ENCODE measurements at regions not wholly inside any gene's neighbourhood (a gene's known extent, or its start where the extent isn't known, plus 50 kb on each side); places are given as distances from the start of the nearest gene placed in this dataset.
"Not testable (repeated sequence)": the region's sequence is repeated elsewhere in the genome, so short reads cannot be mapped to it uniquely, and the experiment has no call there.

DNA sequence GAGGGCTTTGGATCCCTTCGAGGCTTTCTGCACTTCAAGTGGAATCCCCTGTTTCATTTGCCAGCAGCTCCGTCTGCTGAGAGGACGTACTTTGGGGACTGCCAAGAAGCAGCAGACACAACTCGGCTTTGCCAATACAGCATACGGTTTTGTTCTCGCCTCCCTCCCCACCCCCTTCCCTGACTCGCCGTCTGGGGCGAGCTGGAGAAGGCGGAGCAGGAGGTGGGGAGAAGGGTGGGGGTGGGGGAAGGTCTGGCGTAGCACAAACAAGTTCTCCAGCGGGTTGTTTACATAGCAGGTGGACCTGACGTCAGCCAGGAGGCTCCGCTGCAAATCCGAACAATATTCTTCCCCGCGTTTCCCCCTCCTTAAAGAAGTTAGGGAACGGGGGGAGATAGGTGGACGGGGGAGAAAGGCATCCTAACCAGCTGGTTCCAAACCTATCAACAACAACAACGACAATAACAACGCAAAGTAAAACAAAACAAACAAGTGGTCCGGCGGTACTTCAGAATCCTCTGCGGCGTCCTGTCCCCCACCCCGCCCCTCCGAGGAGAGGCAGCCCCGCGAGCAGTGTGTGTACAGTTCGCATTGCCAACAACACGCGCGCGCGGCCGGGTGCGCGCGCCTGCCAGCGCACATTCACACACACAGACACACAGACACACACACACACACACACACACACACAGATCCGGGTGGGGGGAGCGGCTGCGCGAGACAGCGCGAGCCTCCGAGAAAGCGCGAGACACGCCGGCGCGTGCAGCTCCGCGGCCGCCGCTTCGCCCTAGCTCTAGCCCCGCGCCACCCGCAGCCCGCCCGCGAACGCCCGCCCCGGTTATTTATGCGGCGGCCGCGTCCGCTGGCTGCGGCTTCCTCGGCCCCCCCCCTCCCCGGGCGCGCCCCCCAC, 167.0 kb upstream of the PPP1R3A start:
- peak; percentile 64 for ATAC-seq
- peak; percentile 58 for DNase-seq
- CTCF ChIA-PET: no interaction called here
- Mint-ChIP-seq H3K27ac (peak overlapping the region; percentile 72), H3K36me3 (peaks cover 1% of the 10 kb centered on the region), H3K27me3 (peaks cover 82% of the 10 kb centered on the region), H3K4me3 (peak overlapping the region; percentile 77), H3K9me3 (ENCODE audit: low read depth) (no peaks in the 10 kb centered on the region), H3K4me1 (peaks cover 42% of the 10 kb centered on the region)

DNA sequence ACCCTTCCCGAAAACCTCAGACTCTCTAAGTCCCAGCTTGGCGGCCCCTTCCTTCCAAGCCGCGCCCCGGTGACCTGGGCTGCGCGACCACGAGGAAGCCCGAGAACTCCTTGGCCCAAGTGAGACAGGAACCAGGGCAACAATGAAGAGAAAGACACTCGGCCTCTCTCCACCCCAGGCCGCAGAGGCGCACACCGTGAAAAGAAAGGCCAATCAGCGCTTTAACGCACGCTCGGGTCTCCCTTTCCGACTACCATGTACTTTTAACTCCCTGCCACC, 166.4 kb upstream of the PPP1R3A start:
- ATAC-seq: peak; percentile 20
- Mint-ChIP-seq H3K27ac (peak overlapping the region; percentile 62), H3K27me3 (peaks cover 85% of the 10 kb centered on the region), H3K4me1 (peaks cover 42% of the 10 kb centered on the region), H3K9me3 (ENCODE audit: low read depth) (no peaks in the 10 kb centered on the region), H3K36me3 (peaks cover 1% of the 10 kb centered on the region), H3K4me3 (peak overlapping the region; percentile 77)
- CTCF ChIA-PET: no interaction called here
- no peak for DNase-seq

DNA sequence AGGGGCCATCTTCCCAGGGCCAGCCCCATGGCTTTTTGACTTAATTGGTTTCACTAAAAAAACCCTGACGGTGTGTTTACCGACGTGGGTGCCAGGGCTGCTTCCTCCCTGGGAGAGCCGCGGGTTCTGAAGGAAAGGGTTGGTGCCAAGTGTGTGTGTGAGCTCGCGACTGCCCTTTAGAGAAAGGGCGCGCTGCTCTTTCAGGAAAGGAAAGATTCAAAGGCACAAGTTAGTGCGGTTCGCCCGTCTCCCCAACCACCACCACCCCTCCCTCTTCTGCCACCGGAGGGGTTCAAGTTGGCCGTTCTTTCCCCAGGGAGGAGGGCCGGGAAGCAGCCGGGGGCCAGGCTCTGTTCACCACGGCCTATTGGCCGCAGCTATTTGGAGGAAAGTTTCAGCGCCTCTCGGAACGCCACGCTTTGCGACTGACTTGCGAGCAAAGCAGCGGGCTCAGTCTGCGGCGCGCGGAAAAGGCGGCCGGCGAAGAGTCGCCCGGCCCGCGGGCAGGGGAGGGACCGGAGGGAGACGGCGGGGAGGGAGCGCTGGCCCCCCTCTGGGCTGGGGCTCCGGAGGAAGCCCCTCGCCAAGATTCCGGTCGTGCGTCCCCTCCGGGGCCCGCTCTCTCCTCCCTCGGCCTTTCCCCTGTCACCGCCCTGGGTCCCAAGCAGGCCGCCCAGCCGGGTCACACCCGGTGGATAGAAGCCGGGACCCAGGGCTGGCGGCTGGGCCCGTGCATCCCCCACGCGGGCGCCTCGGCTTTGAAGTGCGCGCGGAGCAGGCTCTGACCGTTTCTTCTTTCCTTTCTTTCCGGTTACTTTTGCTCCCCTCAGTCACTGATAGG, 165.9 kb upstream of the PPP1R3A start:
- ATAC-seq: peak; percentile 18
- Mint-ChIP-seq H3K27me3 (peaks cover 84% of the 10 kb centered on the region), H3K36me3 (peaks cover 1% of the 10 kb centered on the region), H3K4me1 (peaks cover 42% of the 10 kb centered on the region), H3K9me3 (ENCODE audit: low read depth) (no peaks in the 10 kb centered on the region), H3K4me3 (peak overlapping the region; percentile 77), H3K27ac (peak overlapping the region; percentile 62)
- DNase-seq: peak; percentile 39
- CTCF ChIA-PET: no interaction called here

GRCh38 chr7:114084002-114084471, 165.2 kb upstream of the PPP1R3A start:
- Mint-ChIP-seq H3K36me3 (peaks cover 1% of the 10 kb centered on the region), H3K27ac (peak overlapping the region; percentile 36), H3K4me1 (peaks cover 42% of the 10 kb centered on the region), H3K4me3 (peak overlapping the region; percentile 56), H3K9me3 (ENCODE audit: low read depth) (no peaks in the 10 kb centered on the region), H3K27me3 (peaks cover 86% of the 10 kb centered on the region)
- no peak for DNase-seq
- ATAC-seq: no peak
- CTCF ChIA-PET: no interaction called here

GRCh38 chr7:114083166-114084001, 164.6 kb upstream of the PPP1R3A start:
- Mint-ChIP-seq H3K4me3 (peak overlapping the region; percentile 56), H3K4me1 (peaks cover 42% of the 10 kb centered on the region), H3K27ac (no peak overlapping the region), H3K36me3 (peaks cover 1% of the 10 kb centered on the region), H3K27me3 (peaks cover 82% of the 10 kb centered on the region), H3K9me3 (ENCODE audit: low read depth) (no peaks in the 10 kb centered on the region)
- no peak for DNase-seq
- CTCF ChIA-PET: no interaction called here
- ATAC-seq: no peak

DNA sequence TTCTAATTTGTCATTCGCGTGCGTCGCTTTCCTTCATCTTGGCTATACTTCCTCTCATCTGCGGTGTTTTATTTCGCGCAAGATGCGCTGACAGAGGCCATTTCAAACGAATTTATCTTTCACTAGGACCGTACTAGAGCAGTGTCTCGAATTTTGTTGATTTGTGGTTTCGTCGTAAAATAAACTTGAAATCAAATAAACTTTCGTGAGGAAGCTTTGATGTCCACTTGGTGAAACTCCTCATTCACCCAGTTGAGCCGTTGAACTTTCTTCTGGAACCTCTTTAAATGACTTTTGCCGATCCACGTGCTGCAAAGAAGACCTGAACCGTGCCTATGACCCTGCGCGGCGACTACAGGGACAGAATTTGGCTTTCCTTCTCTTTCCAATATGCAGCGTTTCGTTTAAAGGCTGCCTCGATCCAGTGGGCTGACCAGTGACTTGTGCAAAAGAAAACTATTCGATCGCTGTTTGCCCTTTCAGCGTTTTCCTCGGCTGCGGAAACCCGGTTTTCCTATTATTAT, 163.9 kb upstream of the PPP1R3A start:
- H3K4me1 Mint-ChIP-seq: peaks cover 42% of the 10 kb centered on the region
- no peaks in the 10 kb centered on the region for H3K9me3 Mint-ChIP-seq (ENCODE audit: low read depth)
- CTCF ChIA-PET: no interaction called here
- H3K4me3 Mint-ChIP-seq: peak overlapping the region; percentile 39
- H3K27me3 Mint-ChIP-seq: peaks cover 78% of the 10 kb centered on the region
- no peak overlapping the region for H3K27ac Mint-ChIP-seq
- peaks cover 1% of the 10 kb centered on the region for H3K36me3 Mint-ChIP-seq
- ATAC-seq (no peak), DNase-seq (peak; percentile 41)

DNA sequence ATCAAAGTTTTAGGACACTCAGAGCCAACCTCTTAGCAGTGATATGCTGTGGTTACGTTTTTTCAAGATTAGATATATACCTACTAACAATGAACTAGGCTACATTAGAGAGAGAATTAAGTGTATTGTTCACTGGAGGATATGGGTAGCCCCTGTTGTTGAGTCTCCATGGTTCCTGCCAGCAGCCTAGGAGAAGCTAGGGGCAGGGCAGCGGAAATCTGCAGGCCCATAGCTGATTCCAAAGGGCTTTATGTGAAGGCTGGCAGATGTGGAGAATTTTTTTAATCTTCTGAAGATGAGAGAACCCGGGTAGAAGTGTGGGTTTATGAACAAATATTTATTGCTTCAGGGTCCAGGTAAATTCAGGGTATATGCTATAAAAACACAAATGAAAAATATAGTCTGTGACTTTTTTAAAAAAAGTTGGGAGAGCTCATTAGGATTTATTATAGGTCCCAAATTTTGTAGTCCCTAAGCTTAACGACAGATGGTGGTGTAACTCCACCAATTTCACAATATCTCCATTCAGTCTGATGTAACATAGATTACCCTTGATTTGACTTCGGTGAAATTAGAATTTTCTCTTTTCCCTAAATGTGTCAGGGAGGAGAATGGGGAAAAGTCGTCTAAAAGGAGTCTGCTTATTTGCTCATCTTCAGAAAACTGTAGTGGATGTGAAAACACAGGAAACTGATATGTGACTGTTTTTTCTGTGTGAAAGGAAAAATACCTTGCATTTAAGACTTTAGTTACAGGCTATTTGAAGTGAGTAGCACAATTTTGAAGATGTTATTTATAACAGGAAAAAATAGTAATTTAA, 163.0 kb upstream of the PPP1R3A start:
- peaks cover 71% of the 10 kb centered on the region for H3K27me3 Mint-ChIP-seq
- no peak for ATAC-seq
- CTCF ChIA-PET: interaction anchor here (0.7 to 1.5 kb wide), 3 partner anchors 14 to 458 kb away, joined by 3 read pairs; no protein-coding TSS in a partner anchor
- H3K4me3 Mint-ChIP-seq: no peak overlapping the region
- no peaks in the 10 kb centered on the region for H3K9me3 Mint-ChIP-seq (ENCODE audit: low read depth)
- H3K36me3 Mint-ChIP-seq: no peaks in the 10 kb centered on the region
- DNase-seq: no peak
- peaks cover 36% of the 10 kb centered on the region for H3K4me1 Mint-ChIP-seq
- H3K27ac Mint-ChIP-seq: no peak overlapping the region

DNA sequence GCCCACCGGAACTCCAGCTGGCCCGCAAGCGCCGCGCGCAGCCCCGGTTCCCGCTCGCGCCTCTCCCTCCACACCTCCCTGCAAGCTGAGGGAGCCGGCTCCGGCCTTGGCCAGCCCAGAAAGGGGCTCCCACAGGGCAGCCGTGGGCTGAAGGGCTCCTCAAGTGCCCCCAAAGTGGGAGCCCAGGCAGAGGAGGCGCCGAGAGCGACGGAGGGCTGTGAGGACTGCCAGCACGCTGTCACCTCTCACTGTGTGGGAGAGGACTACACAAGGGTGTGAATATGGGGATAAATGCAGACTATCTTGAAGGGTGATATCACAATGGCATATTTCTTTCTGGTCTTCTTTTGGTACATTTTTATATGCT, 158.3 kb upstream of the PPP1R3A start:
- H3K36me3 Mint-ChIP-seq; H3K4me1 Mint-ChIP-seq; H3K27ac Mint-ChIP-seq; H3K4me3 Mint-ChIP-seq; CTCF ChIA-PET; ATAC-seq; DNase-seq; H3K9me3 Mint-ChIP-seq (ENCODE audit: low read depth): not testable (repeated sequence)
- peaks cover 37% of the 10 kb centered on the region for H3K27me3 Mint-ChIP-seq

GRCh38 chr7:114076392-114077157, 157.8 kb upstream of the PPP1R3A start:
- peaks cover 34% of the 10 kb centered on the region for H3K27me3 Mint-ChIP-seq
- H3K27ac Mint-ChIP-seq; H3K9me3 Mint-ChIP-seq (ENCODE audit: low read depth); CTCF ChIA-PET; ATAC-seq; H3K36me3 Mint-ChIP-seq; H3K4me3 Mint-ChIP-seq; H3K4me1 Mint-ChIP-seq; DNase-seq: not testable (repeated sequence)

DNA sequence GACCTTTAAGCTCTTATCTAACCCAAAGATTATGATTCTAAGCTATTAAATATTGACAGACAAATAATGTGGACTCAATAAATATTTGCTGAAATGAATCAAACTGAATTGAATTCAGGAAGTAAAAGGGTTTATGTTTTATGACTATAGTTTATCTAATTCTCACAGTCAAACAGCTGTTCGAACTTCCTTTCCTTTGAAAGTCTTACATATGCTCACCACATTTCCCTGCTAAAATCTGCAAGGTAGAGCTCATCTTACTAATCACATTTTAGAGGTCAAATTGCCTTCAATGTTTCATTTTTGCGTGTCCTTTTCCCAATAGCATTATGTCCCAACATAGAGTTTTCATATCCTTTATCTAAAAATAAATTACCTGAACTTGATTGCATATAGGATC, 154.9 kb upstream of the PPP1R3A start:
- Mint-ChIP-seq H3K4me3 (no peak overlapping the region), H3K36me3 (no peaks in the 10 kb centered on the region), H3K27ac (no peak overlapping the region), H3K4me1 (no peaks in the 10 kb centered on the region), H3K9me3 (ENCODE audit: low read depth) (no peaks in the 10 kb centered on the region), H3K27me3 (peaks cover 18% of the 10 kb centered on the region)
- ATAC-seq: no peak
- CTCF ChIA-PET: no interaction called here
- DNase-seq: no peak

DNA sequence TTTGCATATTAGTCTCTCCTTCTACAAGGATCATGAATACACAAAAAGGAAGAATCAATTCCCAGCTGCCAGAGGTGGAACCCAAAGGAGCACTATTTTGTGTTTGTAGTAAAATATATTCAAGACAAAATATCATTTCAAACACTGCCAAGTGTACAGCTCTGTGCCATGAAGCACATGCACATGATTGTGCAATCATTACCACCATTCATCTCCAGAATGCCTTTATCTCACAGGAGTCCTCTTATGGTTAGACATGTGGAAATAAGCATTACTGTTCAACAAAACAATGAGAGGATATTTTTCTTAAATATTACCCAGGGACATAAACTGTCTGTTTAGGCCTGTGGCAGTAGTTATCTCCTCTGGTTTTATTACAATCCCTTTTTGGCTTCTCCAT, 151.4 kb upstream of the PPP1R3A start:
- no peaks in the 10 kb centered on the region for H3K36me3 Mint-ChIP-seq
- no peak overlapping the region for H3K4me3 Mint-ChIP-seq
- no peak for DNase-seq
- CTCF ChIA-PET: no interaction called here
- no peaks in the 10 kb centered on the region for H3K4me1 Mint-ChIP-seq
- H3K27ac Mint-ChIP-seq: no peak overlapping the region
- H3K9me3 Mint-ChIP-seq (ENCODE audit: low read depth): no peaks in the 10 kb centered on the region
- H3K27me3 Mint-ChIP-seq: peaks cover 26% of the 10 kb centered on the region
- no peak for ATAC-seq

DNA sequence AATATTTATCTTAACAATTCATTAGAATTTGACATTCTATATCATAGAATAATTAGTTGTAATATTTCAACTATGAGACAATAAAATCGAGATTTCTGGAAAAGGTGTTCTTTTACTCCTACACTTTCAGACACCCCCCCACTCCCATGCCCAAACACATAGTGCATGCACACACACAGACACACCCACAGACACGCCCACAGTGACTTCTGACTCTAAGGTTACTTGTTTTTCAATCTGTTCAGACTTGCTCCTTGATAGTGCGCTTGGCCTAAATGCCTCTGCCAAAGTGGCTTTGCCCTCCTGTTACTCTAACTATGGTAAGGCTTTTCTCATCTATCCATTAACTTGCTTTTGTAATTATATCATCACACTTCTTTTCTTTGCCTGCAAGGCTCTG, 144.0 kb upstream of the PPP1R3A start:
- peaks cover 10% of the 10 kb centered on the region for H3K27me3 Mint-ChIP-seq
- H3K36me3 Mint-ChIP-seq: no peaks in the 10 kb centered on the region
- CTCF ChIA-PET: no interaction called here
- H3K4me3 Mint-ChIP-seq: no peak overlapping the region
- ATAC-seq (no peak), DNase-seq (no peak)
- no peaks in the 10 kb centered on the region for H3K4me1 Mint-ChIP-seq
- H3K9me3 Mint-ChIP-seq (ENCODE audit: low read depth): no peaks in the 10 kb centered on the region
- no peak overlapping the region for H3K27ac Mint-ChIP-seq

All from activated CD8-positive, alpha-beta memory T cell treated with anti-CD3 and anti-CD28 coated beads, Interleukin-2, amount 10 ng/mL, durations not matched to agents 7 days and 5 days (primary cell).